ENCODE measurements at regions not wholly inside any gene's neighbourhood (a gene's known extent, or its start where the extent isn't known, plus 50 kb on each side); places are given as distances from the start of the nearest gene placed in this dataset.

GRCh38 chr7:9681284-9681683 is 1247.9 kb downstream of the NXPH1 start:
- Histone ChIP-seq H3K14ac (ENCODE audit: insufficient read depth, low read length) (no peak overlapping the region), H3K4ac (ENCODE audit: low read depth, low read length) (no peak overlapping the region), H3K79me2 (ENCODE audit: insufficient read depth, low read length) (no peaks in the 10 kb centered on the region), H4K91ac (ENCODE audit: insufficient read length, low read depth, low read length) (no peak overlapping the region), H3K56ac (ENCODE audit: insufficient read length, low read depth, low read length) (no peak overlapping the region), H3K27ac (ENCODE audit: insufficient read length, low read depth, low read length) (no peak overlapping the region), H4K5ac (ENCODE audit: insufficient read length, low read depth, low read length) (no peak overlapping the region), H4K8ac (replicated peaks; ENCODE audit: insufficient read length, low read depth, low read length) (no peak overlapping the region), H2BK15ac (ENCODE audit: low read depth, low read length) (no peak overlapping the region), H3T11ph (ENCODE audit: low read length) (no peak overlapping the region), H3K18ac (ENCODE audit: insufficient read length, low read depth, low read length) (no peak overlapping the region), H3K23me2 (ENCODE audit: insufficient read length, low read depth, low read length, poor library complexity, severe bottlenecking) (no peaks in the 10 kb centered on the region), H3K79me1 (ENCODE audit: insufficient read depth, low read depth, low read length, poor library complexity, severe bottlenecking) (no peaks in the 10 kb centered on the region), H3K4me1 (ENCODE audit: insufficient read depth, low read length) (no peaks in the 10 kb centered on the region), H2BK20ac (ENCODE audit: low read depth, low read length, poor library complexity, severe bottlenecking) (no peak overlapping the region), H3K9ac (ENCODE audit: extremely low read depth, insufficient read length, low read length) (no peak overlapping the region), H4K20me1 (ENCODE audit: control insufficient read depth, insufficient read depth, insufficient read length) (no peaks in the 10 kb centered on the region), H2BK5ac (ENCODE audit: insufficient read length, low read length) (no peak overlapping the region), H2AFZ (ENCODE audit: low read length) (no peak overlapping the region), H3K9me3 (ENCODE audit: control insufficient read depth, low read depth, low read length) (no peaks in the 10 kb centered on the region), H3K23ac (ENCODE audit: insufficient read length, low read depth, low read length) (no peak overlapping the region), H3K27me3 (ENCODE audit: insufficient read depth, low read length) (no peaks in the 10 kb centered on the region), H2BK120ac (ENCODE audit: low read depth, low read length, poor library complexity, severe bottlenecking) (no peak overlapping the region), H2BK12ac (ENCODE audit: insufficient read length, low read depth, low read length) (no peak overlapping the region), H3K4me2 (ENCODE audit: insufficient read depth, insufficient read length, low read length) (no peak overlapping the region), H2AK5ac (ENCODE audit: insufficient read length, low read length) (no peak overlapping the region)
- H3K4me3 Mint-ChIP-seq = no peak overlapping the region
- peaks cover 2 to 3% of the 10 kb centered on the region in 2 experiments; a peak in 2 of 5 replicates for H3K9me3 Mint-ChIP-seq
- peaks cover 0 to 7% (median 0%) of the 10 kb centered on the region in 3 experiments; a peak in 1 of 7 replicates for H3K36me3 Mint-ChIP-seq (ENCODE audit: insufficient read depth in 1 of 3, low read depth in 3 of 3)
- whole genome bisulfite sequencing (ENCODE audit: extremely low coverage, insufficient read length, low lambda C conversion rate) = no CpG with 5 or more reads among the region's 4 CpGs
- no peaks in the 10 kb centered on the region for H3K27me3 Mint-ChIP-seq (ENCODE audit: low read depth)
- TF ChIP-seq, protein P1, sequence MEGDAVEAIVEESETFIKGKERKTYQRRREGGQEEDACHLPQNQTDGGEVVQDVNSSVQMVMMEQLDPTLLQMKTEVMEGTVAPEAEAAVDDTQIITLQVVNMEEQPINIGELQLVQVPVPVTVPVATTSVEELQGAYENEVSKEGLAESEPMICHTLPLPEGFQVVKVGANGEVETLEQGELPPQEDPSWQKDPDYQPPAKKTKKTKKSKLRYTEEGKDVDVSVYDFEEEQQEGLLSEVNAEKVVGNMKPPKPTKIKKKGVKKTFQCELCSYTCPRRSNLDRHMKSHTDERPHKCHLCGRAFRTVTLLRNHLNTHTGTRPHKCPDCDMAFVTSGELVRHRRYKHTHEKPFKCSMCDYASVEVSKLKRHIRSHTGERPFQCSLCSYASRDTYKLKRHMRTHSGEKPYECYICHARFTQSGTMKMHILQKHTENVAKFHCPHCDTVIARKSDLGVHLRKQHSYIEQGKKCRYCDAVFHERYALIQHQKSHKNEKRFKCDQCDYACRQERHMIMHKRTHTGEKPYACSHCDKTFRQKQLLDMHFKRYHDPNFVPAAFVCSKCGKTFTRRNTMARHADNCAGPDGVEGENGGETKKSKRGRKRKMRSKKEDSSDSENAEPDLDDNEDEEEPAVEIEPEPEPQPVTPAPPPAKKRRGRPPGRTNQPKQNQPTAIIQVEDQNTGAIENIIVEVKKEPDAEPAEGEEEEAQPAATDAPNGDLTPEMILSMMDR (conservative IDR thresholded peaks at IDR 0.05) = no peak
- no peaks in the 10 kb centered on the region for H3K4me1 Mint-ChIP-seq
- no peak overlapping the region for H3K27ac Mint-ChIP-seq
- no peak for DNase-seq

Measured in H9 (cell line).